HPDE6-E6E7 (cell line): ENCODE measurements at regions not wholly inside any gene's neighbourhood (a gene's known extent, or its start where the extent isn't known, plus 50 kb on each side); places are given as distances from the start of the nearest gene placed in this dataset.
A peak's percentile ranks its signal among the peaks of the same experiment; 100 is the strongest.

Experiments
- DNase-seq: peaks from one replicate; pipeline ENCODE4 v3.0.0; 2011; ENCODE audit warnings: missing footprints; ENCODE audit errors: extremely low spot score

DNA sequence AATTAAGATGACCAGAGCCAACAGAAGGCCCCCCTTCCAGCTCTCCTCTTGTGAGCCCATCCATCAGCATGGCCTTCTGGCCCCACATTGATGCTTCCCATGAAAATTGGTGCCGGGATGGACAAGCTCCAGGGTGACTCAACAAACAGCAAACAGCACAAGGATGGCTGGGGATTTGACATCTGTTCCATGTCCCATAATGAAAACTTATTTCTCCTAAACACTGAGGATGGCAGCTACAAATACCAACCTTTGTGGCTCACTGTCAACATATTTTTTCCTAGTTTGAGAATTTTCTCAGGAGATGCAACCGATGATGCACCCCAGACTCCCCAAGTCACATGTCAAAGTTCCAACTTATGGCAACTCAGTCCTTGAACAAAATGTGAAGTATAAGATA, 169.6 kb upstream of the SIX2 start:
- DNase-seq, result no peak

DNA sequence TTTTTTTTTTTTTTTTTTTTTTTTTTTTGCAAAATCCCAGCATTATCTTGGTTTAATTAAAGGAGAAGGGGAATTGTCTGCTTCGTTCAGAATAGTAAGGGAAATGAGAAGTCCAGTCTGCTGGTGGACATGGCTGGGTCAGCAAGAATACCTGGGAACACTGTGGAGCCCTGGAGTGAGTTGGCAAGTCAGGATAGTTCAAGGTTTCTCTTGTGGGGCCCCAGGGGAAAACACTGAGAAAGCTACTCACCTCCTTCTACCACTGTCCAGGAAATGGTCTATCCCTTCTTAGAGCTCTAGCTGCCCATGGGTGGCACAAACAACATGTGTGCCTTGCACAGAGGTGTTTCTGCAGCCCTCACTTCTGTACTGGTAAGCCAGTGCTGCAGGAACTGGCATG, 169.1 kb upstream of the SIX2 start:
- no peak for DNase-seq

DNA sequence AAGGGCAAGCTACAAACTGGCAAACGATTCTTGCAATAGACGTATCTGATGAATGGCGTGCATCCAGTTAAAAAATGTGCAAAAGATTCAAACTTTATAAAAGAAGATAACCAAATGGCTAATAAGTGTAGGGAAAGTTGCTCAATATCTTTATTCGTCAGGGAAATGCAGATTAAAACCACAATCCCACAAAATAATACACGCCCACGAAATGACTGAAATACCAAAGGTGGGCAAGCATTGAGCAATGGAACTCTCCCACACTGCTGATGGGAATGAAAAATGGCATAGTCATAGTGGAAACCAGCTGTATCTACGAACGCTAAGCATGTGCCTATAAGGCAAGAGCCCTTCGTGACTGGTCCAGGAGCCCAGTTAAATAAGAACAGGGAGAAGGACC, 168.6 kb upstream of the SIX2 start:
- DNase-seq, result no peak

DNA sequence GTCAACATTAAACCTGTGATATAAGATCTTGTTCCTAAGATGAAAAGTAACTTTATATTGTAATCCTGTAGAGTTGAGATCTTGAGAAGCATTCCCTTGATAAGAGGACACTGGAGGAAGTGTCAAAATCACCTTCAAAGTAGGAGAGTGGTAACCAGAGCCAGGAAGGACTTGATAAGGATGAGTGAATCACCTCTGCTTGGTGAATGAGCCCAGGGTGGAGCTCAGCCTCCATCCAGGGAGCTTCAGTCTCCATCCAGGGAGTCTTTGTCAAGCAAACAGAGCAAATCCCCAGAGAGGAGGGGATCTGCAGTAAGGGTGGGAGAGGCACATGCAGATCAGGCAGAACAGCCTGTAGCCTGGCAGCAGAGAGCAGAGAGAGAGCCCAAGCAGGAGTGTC, 167.1 kb upstream of the SIX2 start:
- DNase-seq, result no peak

DNA sequence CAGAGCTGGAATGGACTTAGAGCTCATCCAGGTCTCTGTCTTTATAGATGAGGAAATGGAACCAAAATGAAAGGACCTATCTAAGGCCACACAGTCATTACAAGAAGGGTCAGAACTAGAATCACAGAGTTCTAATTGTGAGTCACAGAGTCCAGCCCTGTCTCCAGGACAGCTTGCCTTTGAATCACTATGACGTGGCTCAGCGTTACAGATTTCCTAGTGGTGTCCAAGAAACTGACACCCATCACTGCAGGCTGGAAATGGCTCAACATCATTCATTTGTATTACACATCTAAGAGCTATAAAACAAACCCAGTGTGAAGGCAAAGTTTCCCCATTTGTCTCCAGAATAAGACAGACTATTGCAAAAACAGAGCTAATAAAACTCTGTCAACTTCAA, 164.3 kb upstream of the SIX2 start:
- DNase-seq, result peak; percentile 70

DNA sequence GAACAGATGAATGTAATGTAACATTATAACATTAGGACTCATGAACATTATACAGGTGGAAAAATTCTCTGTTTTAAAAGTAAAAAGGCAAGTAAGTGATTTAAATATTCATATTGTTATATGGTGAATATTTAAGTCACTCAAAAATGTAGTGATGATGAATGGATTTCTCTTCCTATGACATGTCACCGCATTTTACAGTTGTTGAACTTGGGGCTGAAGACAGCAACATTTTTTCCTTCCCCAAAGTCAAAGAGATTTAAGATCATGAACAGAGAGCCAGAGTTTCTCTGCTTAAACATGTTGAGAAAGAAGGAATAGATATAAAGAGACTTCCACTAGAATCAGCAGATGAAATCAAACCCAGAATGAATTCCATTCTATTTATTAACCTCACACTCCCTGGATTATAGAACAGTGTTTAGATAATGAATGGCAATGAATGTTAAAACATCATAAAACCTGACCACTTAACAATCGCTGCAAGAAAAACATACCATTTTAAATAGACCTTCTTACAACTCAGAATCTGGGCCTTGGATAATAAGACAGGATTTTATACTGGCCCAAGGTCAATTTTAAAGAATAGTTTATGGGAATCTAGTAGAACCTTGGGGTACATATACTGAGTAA, 163.6 kb upstream of the SIX2 start:
- no peak for DNase-seq

DNA sequence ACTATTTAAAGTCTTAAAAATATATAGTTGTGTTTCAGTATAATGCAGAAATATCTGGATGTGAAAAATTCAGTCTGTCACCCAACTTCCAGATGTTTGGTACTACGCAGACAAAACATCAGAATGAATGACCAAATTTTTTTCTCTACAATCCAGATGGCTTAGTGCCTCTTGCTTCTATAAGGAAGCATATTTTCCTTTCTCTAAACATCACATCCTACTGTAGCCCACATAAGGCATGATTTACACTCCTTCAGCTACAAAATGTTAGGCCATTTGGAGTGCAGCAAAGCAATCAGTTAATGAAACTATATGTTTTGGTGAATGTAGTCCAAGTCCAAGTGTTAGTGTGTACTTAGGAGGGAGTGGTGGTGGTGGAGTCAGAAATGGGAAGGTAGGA, 162.9 kb upstream of the SIX2 start:
- no peak for DNase-seq

DNA sequence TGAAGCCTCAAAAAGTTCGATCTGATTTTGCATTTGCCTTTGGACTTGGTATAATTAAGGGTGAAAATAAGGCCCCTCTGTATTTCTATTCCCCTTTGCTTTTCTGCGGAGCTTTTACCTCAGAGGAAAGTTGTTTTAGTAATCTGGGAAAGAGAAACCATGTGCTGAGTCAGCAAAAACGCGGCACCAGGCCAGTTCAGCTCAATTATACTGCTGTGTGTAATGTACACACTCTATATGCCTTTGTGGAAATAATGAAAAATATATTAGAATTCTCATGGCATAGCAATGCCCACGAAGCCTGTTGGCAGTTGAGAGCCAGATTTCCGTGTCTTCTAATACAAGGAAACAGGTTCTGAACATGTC, 161.9 kb upstream of the SIX2 start:
- DNase-seq, result no peak

DNA sequence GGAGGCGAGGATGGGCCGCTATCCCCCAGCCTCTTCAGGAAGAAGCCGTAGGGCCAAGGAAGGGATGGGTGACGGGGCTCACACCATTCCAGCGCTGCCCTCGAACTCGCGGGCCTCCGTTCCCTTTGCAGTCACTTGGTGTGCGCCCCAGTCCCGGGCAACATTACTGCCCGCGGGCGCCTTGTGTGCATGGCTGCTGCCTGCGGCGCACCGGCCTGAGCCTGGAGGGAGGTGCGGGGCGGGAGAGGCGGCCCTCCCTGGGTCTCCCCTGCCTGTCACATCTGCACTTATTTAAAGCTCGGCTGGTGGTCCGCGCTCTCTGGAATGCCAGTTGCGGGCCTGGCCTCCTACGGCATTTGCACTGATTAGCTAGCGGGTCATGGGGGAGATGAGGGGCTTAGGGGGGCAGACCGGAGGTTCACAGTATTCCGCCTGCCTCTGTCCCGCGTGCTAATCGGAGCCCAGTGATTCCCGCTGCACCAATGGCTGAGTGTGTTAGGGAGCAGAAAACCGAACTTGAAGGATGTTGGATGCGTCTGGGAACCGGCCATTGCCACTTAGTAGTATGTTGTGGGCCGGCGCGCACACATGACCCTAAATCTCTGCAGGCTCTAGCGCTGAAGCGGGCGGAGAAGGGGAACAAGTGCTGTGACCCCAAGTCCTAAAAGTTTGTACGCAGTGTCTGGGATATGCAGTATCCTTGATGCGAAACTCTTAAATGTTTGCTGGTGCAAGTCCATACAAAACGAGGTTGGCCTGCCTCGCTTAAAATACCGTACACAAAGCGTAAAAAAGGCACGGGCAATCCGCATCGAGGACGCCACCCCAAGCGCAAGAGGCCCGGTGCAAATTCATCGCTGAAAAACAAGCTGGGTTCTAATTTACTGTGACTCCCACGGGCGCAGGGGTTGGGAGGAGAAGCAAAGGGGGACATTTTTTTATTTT, 161.2 kb upstream of the SIX2 start:
- no peak for DNase-seq

DNA sequence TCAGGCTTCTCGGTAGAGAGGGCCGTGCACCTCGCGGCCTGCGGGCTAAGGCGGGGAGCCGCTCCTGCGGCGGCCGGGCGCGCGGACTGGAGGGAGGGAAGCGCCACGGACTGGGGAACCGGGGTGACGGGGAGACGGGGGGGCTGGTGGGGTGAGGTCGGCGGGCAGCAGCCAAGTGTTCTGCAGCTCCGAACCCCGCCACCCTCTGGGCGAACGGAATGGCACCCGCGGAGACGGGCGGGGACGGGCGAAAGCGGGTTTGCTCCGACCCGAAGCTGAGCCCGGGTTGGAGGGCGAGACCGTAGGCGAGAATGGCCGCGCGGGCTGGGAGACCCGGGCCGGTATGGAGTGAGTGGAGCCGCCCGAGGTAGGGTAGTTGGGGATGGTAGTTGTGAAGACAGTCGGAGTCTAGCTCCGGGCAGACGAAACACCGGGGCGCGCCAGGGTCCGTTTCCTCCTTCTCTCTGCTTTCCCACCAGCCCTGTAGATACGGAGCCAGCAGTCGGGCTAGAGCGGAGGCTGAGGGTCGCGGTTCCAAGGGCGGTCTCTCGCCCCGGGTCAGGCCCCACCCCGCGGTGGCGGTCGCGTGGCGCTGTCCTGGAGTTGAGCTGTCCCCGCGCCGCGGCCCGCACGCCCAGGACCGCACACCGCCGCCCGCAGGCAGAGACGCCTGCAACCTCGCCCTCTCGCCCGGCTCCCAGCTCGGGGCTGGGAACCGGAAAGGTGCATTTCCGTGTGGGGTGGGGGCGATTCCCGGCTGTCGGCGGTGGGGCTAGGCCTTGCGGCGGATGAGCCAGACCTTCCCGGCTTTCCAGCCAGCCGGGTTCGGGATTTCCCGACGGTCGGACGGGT, 160.3 kb upstream of the SIX2 start:
- DNase-seq, result no peak

DNA sequence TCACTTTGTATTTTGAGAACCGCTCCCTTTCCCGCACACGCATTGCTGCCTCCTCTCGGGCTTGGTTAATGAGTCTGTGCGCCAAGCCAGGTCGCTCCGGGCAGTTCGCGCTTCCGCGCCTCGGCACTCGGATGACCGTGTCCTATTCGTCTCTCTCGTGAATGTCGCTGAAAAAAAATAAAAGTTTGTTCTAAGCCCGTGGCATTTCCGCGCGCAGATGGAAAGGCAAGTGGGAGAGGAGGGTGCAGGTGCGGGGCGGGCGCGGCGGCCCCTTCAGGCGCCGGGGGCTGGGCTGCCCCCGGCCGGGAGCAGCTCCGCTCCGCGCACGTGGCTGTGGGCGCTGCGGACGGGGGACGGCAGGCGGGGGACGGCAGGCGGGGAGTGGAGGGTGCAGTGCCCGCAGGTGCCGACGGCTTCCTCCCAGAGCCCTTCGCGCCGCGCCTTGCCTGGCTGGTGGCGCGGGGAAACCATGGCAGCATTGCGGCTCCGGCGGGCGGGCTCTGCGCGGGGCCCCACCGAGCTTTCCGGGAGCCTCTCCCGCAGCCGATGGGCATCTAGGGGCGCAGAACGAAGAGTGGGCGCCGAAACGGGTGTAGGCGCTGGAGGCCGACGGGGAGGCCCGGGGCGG, 159.6 kb upstream of the SIX2 start:
- no peak for DNase-seq

DNA sequence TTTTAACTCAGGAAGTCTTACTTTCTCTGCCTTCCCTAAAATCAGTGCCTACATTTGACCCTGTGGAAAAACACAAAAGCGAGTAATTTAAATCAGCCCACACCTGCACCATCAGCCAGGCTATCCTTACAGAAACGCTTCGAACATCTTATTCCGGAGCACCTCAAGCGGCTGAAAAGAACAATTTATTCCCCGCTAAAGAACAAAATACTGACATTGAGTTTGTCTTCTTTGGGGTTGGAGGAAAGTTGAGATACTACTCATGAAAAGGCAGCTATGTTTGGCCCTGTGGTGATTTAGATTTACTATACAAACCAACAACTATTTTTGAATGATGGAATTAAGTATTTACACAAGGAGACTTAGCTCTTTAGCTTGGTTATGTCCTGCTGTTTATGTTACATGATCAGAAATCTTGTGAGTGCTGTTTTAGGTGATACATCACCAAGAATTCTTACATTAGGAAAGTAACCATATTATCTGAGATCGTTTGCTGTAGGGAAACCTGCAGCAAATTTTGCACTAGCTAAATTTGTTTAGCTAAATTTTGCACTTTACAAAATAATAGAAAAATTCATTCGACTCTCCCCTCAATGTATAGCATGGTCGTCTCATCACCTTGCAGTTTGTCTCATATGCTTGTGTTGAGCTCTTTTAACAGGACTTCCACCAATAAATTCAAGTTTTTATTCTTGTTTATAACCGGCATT, 158.8 kb upstream of the SIX2 start:
- DNase-seq, result no peak

DNA sequence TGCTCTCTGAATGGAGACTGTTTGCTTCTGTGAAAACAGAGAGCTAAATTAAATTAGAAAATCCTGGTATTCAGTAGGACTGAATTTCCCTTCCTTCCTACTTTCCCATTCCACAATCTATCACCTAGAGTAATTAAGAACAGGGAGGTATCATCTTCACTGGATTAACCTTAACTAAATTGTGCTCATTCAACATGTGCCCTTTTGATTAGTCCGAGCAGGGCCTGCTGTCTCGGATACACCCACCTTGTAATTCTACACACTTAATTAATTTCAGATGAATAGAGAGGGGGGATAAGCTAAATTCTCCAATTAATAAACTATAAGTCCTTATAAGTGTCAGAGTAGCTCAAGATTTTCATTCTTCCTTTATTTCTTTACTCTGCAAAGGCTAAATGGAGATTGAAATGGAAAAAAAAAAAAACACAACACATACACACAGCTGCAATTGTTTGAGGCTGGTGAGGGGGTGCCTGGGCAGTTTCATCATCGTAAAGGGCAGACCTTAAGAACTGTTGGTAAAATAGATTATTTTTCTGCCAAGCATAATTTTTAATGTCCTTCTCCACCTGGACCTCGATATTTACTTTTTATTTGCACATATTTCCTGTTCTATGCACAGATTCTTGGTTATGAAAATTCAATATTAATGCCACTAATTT, 157.1 kb upstream of the SIX2 start:
- no peak for DNase-seq

DNA sequence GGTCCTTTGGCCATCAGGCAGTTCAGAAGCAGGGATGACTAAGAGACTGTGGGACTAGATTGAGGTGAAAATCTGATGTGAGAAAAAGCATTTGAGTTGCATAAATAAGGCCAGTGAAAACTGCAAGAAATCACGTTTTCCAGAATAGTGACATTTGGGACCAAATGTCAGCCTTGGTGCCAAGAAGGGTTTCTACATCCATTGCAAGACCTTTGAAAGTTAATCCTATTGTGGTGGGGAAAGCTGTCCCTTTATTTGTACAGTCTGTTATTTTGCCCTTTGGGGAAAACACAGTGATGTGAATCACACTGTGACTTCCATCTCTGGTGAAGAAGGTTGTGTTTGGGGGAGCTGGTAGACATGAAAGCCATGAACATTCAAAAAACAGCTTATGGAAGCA, 153.5 kb upstream of the SIX2 start:
- DNase-seq, result no peak

DNA sequence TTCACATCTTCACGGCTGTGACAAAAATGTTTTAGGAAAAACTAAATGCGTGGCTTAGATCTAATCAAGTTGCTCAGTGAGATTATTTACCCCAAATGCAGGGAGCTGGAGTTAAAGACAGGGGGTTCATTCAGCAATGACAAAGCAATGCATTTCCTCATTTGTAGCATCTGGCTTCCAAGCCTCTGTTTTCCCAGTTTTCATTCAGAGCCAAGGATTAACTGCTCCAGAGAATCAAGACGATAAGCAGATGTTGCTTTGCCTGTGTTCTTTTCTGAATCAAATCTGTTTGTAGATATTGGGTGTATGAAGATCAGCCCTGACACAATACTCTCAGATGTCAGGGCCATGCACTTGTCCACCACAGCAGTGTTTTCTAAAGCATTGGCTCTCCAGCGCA, 147.4 kb upstream of the SIX2 start:
- no peak for DNase-seq

DNA sequence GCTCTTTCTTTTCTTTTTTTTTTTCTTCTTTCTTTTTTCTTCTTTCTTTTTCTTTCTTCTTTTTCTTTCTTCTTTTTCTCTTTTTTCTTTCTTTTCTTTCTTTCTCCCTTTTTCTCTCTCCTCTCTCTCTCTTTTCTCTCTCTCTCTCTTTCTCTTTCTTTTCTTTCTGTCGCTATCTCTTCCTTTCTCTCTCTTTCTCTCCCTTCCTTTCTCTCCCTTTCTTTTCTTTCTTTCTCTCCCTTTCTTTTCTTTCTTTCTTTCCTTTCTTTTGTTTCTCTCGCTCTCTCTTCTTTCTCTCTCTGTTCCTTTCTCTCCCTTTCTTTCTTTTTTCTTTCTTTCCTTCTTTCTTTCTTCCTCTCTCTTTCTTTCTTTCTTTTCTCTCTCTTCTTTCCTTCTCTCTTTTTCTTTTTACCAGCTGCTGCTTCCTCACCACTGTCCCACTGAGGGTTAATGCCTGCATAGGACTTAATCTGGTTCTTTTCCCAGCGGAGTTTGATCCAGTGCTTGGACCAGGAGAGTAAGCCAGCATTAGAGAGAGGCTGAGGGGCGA, 145.4 kb upstream of the SIX2 start:
- DNase-seq, result no peak

DNA sequence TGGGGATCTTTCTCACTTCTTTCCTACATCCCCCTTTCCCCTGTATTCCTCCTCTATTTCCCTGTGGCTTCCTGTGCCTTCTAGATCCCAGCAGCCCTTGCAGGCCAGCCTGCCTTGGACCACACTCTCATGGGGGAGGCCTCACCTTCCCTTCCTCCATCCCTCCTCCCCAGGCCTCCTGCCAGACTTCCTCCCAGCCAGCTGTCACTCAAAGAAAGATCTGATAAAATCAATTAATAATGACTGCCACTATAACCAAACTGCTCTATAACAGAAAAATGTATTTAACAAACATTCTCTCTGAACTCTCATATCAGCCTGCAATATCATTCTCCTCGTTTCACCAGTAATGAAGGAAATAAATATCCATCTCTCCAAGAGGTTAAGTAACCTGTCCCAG, 144.9 kb upstream of the SIX2 start:
- DNase-seq, result no peak

DNA sequence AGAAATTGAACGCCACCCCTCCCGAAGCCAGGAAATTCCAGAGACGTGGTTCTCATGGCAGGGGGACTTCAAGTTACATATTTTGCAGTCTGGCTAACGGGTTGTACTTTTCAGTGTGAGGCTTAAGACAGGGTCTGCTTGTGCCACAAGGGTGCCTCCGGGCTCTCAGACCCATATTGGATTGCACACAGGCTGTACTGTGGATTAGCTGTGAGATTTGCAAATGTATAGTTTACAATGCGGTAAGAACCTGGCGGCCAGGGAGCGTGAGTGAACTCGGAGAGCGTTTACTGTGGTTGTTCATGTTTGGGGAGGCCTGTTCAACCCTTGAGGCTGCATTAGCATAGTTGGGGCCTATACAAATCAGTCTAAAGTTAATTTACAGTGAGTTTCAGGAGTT, 143.9 kb upstream of the SIX2 start:
- no peak for DNase-seq

DNA sequence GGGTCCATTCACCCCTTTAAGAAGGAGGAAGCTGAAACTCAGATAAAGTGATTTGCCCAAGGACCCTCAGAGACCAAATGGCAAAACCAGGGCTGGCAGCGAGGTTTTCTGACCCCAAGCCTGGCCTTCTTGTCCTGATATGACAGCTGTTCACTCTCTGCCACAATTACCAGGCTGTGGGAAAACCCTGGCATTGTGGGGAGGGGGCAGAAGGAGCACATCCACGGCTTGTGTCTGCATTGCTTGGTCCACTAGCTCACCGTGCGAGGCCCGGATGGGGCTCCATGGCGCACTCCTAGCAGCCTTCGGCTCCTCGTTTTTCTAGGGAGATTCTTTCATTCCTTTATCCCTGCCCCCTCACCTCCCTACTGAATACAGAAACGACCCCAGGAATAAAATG, 143.4 kb upstream of the SIX2 start:
- no peak for DNase-seq

DNA sequence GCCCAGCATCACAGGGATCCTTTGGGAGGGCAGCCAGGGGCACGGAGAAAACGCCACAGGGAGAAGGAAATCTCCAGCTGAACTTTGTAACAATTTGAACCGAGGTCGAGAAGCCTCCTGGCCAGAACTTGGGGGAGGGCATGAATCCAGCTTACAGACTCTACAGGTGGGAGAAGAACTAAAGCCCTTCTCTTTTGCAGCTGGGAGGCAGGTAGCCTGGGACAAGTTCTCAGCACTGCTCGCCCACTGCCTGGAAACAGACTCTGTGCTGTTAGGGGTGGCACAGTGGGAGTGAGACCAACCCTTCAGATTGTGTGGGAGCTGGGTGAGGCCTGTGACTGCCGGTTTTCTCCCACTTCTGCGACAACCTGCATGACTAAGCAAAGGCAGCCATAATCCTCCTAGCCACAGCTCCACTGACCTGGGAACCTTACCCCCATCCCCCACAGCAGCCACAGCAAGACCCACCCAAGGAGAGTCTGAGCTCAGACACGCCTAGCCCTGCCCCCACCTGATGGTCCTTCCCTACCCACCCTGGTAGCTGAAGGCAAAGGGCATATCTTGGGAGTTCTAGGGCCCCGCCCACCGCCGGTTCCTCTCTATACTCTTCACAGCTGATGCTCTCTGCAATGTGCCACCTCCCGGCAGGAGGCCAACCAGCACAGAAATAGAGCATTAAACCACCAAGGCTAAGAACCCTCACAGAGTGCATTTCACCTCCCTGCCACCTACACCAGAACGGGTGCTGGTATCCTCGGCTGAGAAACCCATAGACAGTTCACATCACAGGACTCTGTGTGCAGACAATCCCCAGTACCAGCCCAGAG, 136.0 kb upstream of the SIX2 start:
- no peak for DNase-seq
